Kasumi-1 (cell line): ENCODE measurements at regions not wholly inside any gene's neighbourhood (a gene's known extent, or its start where the extent isn't known, plus 50 kb on each side); places are given as distances from the start of the nearest gene placed in this dataset.

Source experiments
- DNase-seq, 2 experiments: peaks; one replicate each; lab custom pipeline; 2025; lab: John Stamatoyannopoulos, UW

DNA sequence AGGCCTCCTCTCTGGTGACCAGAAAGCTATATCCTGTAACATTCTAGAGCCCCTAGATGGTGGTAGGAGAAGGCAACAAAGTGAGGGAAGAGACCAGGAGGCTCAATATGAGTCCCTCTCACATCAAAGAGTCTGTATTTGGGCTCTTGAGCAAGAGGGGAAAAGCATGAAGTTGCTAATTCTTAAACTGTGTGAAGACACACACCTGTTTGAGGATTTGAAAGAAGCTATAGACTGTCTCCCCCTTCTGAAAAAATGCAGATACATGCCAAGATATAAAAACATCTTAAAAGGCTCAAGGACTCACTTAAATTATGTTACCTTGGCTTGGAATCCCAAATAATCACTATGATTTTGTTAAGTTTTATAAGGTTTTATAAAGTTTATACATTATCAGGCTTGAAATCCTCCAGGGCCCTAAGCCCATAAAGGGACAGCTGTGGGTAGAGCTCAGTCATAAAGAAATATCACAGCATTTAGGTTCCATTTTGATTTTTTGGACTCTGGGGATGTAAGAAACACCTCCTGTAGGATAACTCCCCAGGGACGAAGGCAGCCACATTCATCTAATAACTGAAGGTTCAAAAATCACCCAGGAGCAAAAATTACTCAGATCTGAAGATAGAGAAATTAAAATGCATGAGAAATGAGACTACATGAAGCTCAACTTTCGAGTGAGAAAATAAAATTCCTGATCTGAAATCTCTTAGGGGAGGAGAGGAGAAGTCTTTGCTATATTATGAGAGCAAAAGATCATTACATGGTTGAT, 136.1 kb upstream of the LGALSL start:
- DNase-seq = no peak

DNA sequence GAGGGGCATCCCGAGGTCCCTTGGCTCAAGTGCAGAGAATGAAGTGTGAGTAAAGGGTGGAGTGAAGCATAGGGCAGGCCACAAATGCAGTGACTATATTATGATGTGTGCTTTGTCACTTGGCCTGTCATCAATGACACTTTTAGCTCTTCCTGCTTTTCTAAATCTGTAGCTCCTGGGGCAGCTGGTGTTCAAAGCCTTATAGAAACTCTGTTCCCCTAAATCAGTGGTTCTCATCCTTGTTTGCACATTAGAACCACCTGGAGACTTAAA, 135.6 kb upstream of the LGALSL start:
- no peak for DNase-seq

DNA sequence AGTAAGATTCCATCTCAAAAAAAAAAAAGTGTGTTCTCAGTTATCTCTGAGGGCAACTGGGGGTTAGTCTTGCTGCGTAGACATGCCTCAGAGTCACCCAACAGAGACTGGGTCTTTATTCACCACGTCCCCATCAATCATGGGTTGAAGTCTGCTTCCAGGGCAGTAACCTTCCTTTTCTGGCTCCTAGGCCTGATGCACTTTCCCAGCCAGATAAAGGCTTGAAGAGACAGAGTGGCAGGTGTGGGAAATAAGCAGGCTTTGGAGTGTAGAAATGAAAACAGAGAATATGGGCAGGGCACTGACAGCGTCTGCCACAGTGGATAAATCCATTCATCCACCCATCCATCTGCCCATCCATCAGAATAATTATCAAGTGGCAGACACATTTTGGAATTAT, 134.1 kb upstream of the LGALSL start:
- DNase-seq = no peak

DNA sequence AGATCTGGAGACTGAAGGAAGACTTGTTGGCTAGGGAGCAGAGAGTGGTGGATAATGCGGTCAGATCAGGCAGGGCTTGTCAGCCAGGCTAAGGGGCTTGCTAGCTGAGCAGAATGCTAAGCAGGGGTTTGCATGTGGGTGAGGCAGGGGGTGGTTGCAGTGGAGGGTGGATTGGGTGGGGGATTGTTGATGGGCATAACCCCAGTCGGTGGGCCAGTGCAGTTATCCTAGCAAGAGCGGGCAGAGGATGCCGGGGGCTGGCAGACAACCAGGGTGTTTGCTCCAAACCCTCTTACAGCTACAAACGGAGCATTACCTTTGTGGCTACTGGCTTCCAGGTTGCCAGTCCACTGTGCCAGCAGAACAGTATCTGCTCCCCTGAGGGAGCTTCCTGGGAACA, 131.5 kb upstream of the LGALSL start:
- no peak for DNase-seq

DNA sequence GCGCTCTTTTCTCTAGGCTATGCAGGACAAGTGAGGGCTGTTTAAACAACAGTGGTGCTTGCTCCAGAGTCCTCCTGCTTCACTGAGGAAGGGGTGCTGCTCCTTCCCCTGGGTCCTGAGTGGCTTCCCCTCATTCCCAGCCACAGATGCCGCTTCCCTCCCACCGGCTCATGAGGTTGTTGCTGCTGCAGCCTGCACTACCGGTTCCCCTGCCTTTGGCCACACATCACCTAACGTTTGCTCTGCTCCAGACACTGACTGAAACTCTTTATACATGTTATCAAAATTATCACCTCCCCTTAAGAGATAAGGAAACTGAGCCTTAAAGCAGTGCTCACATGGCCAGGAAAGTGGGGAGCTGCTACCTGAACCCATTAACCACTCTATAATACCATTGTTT, 130.8 kb upstream of the LGALSL start:
- no peak for DNase-seq

DNA sequence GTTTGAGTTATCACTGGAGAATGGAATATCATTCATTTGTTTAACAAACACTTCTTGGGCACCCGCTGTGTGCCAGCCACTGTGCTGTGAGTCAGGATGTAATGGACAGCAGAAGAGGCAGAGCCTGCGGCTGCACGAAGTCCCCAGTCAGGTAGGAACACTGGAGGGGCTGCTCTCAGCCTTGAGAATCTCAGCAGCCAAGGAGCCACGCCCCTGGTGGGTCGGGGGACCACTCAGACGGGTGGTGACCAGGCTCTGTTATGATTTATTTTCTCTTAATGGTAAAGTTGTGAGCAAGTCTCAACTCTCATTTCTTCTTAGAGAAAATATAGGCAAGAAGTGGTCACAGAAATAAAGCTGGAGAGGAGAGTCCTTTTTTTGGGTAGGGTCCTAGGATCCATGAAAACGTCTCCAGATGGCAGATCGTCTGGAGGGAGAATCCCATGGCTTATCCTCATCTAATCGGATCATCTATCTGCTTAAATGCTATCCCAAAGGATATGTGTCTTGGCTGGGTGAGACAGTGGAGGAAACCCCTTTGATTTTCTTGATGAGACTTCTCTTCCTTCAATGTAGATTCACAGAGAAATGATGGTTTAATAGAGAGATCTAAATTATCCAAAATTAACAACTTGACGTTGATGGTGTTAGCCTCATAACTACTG, 129.1 kb upstream of the LGALSL start:
- no peak for DNase-seq

DNA sequence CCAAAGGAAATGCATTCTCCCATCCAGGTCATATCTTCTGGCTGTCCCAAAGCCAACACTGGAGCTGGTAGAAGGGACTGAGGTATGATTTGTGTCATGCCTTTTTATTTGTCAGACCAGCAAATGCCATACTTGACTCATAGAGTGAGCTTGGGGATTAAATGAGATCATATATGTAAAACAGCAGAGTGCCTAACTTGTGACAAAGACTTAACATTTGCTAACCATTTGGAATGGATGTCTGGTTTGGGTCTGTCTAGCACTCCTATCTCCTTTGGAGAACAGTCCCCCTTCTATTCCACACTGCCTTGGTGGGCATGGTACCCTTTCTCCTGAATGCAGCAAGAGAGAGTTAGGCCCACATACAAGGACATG, 128.5 kb upstream of the LGALSL start:
- no peak for DNase-seq

DNA sequence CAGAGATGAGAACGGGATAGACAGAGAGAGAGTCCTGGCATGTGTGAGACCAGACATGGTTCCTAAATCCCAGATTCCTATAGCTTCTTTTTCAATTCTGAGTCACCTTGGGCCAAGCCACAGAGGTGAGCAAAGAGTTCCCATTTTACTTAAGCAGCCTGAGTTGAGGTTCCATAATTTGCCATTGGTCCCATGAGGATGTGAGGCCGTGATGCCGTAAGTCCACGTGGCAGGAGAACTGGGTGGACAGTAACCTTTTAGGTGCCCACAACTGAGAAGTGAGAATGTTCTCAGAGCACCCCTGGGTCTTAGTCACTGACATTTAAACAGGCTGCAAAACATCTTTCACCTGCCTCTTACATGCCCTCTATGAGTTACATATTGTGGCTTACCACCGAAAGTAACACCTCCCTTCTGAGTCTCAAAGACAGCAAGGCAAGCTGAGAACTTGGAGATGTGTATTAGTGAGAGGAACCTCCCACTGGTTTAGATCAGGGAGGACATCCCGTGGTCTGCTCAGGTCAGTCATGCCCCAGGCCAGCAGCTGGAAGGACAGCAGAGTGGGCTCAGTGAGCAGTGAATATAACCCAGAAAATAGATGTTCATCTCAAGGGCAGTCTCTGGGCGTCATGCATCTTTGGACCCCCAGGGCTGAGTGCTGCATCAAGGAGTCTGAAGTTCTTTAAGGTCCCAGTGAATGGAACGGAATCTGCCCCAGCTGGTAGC, 127.9 kb upstream of the LGALSL start:
- no peak for DNase-seq

DNA sequence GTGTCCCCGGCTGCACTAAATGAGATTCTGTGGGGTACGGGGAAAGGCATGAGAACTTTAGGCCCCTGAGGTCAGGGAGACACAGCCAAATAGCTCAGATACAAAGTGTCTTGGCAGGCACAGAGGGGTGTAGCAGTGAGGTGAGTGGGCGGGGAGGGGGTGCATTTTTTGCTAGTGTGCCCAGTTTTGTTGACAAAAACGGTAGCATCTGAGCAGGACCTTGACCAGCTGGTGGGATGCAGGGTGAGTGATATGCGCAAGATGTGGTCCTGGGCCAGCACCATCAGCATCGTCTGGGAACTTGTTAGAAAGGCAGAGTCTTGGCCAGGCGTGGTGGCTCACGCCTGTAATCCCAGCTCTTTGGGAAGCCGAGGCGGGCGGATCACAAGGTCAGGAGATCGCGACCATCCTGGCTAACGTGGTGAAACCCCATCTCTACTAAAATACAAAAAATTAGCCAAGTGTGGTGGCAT, 127.3 kb upstream of the LGALSL start:
- DNase-seq = no peak

DNA sequence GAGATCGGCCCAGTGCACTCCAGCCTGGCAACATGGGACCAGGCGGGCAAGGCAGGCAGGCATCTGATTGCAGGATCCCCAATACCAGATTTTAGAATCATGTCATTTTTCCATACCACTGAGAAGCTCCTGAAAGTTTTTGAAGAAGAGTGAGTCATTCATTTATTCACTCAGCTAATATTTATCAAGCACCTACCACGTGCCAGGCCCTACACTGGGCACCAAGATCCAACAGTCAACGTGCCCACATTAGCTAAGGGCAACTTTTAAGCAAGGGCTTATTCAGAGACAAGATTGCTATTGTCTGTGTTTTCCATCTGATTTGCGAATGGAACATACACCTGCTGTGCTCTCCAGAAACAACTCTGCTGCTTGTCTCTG, 126.8 kb upstream of the LGALSL start:
- no peak for DNase-seq

DNA sequence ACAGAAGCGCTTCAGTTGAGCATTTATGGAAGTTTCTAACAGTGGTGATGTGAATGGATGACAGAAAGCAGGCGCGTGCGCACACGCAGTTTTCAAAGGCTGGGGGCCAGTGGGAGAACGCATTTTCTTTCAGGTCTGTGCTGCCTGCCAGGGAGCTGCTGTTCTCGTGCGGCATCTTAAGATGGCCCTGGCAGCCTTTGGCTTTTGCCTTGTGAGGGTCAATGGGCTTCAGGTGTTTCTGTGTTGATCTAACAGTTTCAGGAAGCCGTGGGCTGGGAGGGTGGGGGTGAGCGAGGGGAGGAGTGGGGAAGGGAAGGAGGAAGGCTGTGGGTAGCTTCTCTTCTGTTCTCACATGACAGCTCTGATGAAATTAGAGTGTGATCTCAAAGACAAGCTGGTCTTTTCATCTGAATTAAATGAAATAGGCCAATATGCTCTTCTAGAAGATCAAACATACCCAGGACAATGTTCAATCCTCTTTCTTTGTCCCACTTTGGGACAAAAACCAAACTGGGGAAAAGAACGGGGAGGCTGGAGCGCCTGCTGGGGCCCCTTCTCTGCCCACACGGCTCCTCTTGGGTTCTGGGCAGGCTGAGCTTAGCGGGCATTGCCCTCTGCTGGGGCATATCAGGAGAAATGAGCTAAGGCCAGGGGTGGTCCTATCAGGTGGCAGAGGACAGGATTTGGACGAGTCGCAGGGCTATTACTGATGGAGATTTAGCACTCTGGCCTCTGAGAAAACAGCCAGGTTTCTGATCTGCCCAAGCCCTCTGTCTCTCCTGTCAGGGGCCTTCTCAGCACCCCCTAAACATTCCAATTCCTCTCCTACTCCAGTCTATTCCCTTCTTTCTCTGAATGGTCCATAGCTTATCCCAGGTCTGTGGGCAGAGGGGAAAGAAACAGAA, 126.2 kb upstream of the LGALSL start:
- peak; percentile 3 to 22 for DNase-seq

DNA sequence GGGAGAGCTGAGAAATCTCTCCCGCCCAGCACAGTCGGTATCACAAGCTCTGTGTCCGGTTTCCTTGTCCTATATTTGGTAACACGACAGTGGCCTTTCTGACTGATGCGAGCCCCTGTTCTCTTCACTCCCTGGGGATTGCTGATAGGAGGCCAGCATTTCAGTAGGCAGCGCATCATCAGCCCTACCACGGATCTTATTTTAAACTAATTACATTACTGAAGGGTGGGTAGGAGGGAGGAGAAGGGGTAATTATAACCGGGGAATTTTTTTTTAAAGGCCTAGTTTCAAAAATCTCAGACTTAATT, 125.6 kb upstream of the LGALSL start:
- DNase-seq = no peak

DNA sequence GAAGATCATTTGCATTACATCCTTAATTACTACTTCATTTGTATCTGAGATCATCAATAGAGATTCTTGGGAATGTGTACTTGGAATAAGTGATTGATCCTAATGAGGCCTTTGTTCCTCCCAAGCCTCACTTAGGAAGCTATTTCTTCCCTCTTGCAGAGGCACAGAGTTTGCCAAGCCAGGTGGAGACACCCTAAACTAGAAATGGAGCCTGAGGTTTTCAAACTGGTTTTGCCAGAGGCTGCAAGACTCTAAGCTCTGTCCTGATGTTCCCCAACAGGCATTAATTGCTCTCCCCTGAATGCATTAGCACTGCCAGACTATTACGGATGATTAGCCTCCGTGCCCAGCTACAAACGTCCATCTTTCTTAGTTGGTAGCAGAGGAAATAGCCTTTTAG, 125.2 kb upstream of the LGALSL start:
- no peak for DNase-seq

DNA sequence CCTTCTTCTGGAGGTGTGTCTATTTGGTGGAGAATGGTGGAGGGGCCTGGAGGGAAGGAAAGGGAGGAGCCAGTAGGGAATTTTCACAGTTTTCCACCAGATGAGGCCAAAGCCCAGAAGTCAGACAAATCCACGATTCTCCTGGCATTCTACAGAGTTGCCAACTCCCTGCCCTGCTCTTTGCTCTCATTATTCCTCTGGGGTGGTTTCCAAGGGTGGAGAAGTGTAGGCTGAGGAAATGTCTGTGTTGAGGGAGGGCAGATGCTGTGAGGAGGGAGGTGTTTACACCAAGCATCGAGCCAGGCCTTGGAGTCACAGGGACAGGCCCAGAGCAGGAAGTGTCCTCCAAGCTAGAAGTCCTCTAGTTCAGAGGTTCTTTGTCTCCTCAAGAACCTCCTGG, 124.1 kb upstream of the LGALSL start:
- DNase-seq = no peak

DNA sequence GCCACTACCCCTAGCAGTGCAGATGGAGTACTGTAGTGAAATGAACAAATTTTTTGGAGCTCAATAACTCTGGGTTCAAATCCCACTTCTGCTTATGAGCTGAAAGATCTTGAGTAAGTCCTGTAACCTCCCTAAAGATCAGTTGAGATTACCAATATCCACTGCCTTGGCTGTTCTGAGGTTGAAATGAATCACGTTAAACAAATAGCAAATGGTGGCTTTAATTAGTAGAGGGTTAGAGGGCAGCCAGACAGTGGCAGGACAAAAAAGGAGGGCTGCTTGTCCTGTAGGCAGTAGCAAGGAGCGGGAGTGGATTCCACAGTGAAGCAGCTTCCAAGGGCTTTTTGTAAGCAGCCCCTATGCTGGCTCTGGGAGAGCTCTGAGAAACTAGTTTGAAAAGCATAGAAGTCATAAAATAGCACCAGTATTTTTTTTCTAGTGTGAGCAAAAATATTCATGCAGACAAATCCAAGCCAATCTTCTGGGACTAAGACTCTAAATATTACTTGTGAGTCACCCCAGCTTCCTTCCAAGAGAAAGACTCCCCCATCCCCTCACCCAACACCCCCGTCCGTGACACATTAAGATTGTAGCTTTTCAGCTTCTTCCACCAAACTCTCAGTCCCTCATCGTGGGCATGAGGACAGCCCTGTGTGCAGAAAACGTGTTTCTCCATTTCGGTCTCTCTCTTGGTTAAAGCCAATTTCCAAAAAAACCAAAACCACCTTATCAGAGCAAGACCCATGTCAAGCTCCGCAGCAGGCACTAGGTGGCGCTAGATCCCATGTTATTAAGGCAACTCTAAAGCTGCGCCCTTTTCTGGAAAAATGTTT, 123.5 kb upstream of the LGALSL start:
- peak; percentile 85 to 92 for DNase-seq

DNA sequence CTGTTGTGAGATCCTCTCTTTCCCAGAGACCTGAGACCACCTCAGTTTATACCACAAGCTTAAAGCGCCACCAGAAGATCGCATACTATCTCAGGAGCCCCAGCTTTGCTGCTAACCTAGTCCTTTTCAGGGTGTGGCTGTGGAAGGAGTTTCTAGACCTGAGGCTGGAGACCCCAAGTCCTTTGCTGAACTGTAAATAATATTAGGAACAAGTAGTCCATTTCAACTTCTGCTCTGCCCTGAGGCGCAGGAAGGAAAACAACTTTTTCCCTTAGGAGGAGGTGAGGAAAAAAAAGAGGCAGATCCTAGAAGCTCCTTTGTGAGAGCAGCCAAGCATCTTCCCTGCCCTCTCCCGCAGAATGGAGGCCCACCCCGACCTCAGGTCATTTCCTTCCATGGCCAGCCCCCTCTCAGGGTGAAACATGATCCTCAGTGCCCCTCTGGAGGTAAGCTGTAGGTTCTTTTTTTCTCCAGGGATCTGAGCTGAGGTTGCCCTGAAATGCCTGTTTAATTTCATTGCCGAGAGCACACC, 122.8 kb upstream of the LGALSL start:
- DNase-seq = no peak

DNA sequence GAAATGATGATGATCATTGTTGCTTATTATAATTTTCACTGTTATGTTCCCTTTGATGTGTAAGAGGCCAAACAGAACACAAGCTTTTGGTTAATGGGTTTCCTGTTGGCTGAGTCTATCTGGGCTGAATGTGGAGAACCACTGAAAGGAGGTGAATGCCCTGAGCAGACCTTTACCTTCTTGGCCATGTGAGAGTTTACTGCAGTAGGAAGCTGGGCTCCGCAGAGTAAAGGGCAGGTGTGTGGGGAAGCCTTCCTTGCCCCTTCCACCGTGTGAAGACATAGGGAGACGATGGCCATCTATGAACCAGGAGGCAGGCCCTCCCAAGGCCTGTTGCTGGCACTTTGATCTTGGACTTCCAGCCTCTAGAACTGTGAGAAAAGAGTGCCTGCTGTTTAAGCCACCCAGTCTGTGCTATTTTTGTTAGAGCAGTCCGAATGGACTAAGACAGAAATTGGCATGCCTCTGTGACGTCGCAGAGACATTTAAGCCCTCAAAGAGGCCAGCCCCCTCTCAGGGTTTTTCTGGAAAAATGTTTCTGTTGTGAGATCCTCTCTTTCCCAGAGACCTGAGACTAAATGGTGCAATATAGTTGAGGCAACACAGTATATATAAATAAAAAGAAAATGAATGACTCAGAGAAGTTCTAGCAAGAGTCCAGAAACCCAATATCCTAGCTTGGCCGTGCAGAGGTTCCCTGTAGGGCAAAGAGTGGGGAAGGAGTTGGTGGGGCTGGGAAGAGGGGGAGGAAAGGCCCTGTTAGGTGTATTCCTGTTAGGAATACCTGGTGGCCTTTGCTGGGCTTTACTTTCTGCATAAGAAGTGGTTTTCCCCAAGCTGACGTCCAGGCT, 121.9 kb upstream of the LGALSL start:
- DNase-seq = no peak

DNA sequence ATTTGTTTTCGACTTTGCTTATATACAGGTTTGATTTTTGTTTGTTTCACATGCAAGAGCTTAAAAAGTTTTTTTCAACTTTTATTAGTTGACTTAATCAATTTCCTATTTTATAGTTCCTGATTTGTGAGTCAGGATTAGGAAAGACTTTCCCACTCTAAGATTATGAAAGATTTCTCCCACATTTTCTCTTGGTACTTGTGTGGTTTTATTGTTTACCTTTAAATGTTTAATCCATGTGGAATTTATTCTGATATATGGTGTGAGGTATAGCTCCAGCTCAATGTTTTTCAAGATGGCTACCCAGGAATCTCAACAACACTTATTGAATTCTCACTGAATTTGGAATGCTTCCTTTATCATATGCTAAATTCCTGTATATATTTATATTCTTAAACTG, 117.8 kb upstream of the LGALSL start:
- DNase-seq = no peak

DNA sequence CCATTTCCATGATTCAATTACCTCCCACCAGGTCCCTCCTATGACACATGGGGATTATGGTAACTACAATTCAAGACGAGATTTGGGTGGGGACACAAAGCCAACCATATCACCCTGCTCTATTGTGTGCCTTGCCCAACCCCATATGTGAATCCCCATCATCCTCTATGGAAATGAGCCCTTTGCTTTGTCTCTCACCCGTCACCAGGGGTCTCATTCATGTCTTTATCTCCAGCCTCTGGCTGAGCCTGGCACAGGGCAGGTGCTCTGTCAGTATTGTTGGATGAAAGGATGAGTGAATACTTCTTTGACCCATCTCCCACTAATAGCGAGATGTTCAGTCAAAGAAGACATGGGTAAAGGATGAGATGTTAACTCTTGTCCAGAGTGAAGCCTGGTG, 116.6 kb upstream of the LGALSL start:
- no peak for DNase-seq

DNA sequence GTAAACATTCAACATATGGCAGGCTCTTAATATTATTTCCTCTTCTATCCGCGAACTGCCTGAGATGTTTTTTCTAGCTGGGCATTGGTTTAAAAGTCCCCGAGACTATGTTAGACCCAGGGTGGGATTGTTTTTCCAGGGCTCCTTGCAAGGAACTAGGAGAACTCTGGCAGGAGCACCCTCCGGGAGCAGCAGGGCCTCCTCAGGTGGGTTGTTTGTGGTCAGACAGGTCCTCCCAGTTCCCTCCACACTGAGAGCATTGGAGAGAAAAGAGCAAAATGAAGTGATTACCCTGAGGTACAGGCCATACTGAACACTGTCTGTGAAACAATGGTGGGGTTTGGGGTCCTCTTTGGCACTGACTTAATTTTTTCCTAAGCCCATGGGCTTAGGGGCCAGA, 115.9 kb upstream of the LGALSL start:
- no peak for DNase-seq
